Suppressor macrophage (primary cell): ENCODE measurements at regions not wholly inside any gene's neighbourhood (a gene's known extent, or its start where the extent isn't known, plus 50 kb on each side); places are given as distances from the start of the nearest gene placed in this dataset.

ENCODE experiments used
- DNase-seq, 4 experiments: peaks; one replicate each; pipeline ENCODE4 v3.0.0-alpha.2; 2020 to 2022

DNA sequence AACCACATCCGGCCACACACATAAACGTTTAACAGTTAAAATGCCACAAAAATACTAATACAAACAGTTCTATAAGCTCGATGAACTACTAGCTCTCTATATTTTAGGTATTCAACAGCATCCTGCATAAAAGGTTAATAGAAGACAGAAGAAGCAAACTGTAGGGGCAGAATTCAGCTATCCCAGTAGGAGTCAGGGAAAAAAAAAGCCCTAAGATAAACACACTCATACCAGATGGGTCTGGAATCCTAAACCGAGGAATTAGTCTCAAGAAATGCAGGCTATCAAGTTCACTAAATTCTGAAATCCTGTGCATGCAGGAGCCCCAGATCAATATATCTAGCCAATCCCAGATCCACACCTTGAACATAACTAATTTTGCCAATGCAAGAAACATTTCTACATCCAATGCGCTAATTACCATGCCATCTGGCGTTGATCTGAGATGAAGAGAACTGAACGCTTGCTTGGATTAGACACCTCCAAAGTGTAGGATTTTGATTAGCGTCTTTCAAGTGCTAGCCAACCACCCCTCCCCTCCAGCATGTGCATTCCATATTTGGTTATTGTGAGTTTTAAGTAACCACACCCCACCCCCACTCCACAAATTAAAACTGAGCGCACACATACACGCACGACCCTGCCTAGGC lies 512.2 kb upstream of the INTU start:
- no peak for DNase-seq

DNA sequence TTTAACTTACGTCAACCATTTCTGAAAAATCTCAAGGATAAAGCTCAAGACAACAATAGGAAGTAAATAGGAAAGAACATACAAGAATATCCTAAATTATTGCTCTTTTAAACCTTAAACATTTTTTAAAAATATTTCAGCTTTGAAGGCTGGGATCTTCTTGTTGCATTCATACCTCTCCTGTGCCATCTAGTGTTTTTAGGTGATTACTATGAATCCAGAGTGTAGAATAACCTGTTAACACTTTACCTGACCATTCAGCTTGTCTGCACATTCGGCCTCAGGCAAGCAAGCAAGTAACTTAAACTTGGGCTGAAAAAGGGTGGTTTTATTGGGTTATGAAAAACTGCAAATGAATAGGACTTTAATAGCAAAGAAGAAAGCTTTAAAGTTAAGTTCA lies 507.8 kb upstream of the INTU start:
- DNase-seq = no peak

DNA sequence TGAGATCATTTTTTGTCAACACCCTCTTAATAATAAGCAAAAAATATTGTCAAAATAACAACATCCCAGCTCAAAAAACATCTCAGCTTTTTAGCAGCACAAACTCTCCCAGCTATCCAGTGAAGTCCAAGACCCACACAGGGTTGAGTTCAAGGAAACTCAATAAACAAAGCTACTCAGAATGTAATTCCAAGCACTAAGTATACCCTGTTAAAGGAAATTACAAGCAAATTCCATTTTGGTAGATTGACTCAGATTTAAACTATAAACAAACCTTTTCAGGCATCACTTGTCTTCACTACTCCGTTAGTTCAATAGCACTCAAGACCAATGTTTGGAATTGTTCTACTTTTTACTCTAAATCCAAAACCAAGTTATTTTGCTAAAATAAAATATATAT lies 506.0 kb upstream of the INTU start:
- DNase-seq = no peak

DNA sequence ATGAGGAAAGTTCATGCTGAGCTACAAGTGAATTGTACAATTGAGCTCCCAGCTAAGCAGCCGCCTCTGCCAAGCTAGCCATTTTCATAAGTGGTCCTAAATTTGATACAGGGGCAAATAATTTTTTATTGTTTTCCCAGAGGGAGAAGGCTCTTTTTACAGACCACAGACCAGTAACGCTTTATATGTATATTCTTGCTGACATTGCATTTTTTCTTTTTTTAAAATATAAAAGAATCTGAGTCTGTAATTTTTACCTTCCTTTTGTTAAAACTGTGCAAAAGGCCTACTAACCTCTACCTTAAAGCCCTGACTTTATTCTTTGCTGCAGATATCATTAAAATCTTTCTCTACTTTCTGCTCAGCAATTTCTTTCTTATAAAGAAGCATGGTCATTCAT lies 501.2 kb upstream of the INTU start:
- no peak for DNase-seq

DNA sequence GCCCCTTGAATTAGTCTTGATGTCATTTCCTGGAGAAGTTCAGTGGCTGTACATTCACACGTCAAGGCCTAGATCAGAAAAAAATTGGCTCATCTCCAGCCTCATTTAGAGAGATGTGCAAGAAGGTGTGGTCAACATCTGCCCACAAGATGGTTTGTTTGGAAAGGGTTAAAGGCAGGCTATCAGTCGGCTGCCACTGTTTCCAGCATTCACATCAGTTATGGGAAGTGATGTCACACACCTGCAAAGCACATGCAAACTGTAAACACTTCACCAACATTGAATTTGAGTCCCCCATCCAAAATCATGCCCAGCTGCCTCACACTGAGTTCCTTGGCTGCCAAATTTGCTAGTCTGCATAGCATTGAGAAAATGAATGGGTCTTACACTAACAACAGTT lies 498.3 kb upstream of the INTU start:
- no peak for DNase-seq

DNA sequence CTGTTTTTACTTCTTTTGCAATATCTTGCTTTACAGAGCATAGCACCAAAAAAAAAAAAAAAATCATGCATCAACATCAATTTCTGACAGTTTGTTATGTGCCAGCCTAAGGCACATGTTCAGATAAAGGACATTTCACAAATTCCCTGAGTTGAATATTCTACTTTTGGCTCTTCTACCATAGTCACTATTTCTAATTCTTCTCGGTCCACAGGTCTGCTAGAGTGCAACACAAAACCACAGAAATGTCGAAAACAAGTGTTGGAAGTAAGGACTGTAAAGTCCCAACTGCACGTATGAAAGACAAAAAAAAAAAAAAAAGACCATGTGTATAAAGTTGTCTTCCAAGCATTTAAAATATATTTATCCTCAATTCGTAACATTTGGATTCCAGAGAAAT lies 494.2 kb upstream of the INTU start:
- DNase-seq = no peak

DNA sequence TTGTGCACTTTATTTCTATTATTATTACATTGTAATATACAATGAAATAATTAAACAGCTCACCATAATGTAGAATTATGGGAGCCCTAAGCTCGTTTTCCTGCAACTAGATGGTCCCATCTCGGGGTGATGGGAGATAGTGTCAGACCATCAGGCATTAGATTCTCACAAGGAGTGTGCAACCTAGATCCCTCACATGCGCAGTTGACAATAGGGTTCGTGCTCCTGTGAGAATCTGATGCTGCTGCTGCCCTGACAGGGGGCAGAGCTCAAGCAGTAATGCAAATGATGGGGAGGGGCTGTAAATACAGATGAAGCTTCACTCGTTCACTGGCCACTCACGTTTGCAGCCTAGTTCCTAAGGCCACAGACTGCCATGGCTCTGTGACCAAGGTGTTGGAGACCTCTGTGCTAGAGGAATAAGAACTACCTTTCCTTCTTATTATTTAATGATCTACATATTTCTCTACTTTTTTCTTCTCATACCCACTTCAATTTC lies 492.9 kb upstream of the INTU start:
- DNase-seq = no peak

DNA sequence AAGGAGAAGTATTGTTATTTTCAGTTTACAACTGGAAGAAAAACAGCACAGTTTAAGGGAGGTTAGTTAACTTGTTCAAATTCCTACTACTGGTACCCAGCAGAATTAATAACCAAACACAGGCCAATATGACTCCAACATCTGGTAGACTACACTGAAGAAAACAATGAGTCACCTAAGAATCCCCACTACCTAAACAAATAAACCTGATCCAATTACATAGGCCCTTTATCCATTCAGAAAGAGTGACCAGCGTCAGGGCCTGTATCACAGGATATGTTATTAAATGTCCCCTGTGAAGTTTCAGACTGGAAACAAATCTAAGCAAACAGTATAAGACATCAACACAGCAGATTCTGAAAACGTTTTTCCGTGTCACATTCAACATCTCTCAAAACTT lies 492.5 kb upstream of the INTU start:
- no peak for DNase-seq

DNA sequence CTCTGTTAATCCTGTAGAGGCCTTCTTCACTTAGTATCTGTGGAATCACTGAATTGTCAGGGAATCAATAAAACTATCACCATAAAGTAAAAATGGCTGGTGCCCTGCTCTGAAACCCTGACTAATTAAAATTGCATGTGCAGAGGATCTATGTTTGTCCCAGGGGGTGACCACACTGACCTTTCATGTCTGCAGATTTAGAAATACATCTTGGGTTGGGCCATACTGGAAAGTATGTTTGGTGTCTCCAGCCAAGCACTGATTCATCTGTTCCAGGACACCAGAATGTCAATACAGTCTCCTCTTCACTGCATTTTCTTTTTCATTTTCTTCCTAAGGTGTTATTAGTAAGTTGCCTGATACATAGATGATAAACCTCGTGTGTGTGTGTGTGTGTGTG lies 490.9 kb upstream of the INTU start:
- no peak for DNase-seq

DNA sequence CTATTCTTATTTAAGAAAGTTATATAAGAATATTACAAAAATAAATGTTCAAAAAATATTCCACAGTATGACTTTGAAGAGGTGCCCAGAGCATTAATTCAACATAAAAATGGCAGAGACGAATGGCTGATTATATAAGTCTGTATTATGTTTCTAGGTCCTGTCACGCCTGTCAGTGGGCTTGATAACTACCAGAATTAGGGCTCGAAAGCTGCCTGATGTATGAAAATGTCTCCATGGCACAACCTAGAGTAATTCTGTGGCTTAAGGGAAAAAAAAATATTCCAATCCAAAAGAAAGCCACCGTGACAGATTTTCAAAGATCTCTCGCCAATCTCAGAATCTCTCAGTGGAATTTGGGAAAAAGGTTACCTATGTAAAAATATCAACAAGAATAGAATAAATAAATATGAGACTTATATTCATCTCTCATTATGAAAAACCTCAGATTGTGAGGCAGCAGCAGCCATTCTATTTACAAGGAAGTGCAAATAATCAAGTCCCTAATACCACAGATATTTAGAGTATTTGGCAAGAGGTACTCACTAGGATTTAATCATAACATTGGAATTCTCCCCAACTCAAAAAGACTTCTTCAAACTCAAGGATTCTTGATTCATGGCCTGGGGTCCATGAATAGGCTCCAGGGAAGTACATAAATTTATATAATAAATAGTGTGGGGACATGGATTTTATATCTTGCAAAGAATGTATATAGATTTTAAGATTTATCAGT lies 489.1 kb upstream of the INTU start:
- no peak for DNase-seq

DNA sequence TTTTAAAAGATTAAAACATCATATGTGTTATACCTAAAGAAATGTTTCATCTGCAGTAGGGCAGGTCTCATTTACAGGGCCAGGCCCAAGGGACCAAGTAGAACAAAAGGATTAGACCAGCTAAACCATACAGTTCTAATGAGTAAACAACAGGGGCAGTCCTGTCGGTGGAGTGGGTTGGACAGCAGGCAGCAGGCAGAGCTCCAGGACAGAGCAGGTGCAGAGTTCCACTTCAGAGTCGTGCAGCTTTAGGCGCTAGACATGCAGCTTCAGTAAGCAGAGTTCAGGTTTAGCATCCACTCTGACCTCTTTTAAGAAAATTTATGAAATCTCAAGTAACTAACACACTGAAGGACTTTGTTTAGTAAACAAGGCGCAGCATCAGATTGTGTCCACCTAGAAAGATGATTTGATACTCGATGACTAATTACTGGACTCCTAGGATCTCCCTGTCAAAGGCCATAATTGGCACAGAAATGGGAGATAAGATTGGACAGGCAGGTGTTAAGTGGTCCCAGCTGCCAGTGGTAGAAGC lies 487.7 kb upstream of the INTU start:
- DNase-seq = no peak

DNA sequence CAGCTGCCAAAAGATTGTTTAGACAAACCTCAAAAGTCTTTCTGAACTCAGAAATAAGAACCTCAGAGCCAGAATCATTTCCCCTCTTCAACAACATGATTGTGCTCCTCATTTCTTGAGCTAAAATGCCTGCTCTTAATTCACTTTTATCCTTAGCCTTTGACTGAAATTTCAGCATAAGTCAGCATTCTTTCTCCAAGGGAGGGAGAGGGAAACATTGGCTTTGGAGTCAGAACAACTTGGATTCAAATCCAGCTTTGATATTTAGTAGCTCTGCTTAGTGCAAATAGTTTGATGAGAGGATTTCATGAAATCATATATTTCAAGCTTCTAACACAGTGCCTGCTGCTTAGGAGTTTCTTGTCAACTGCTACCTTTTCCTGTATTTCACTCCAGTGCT lies 484.6 kb upstream of the INTU start:
- no peak for DNase-seq

DNA sequence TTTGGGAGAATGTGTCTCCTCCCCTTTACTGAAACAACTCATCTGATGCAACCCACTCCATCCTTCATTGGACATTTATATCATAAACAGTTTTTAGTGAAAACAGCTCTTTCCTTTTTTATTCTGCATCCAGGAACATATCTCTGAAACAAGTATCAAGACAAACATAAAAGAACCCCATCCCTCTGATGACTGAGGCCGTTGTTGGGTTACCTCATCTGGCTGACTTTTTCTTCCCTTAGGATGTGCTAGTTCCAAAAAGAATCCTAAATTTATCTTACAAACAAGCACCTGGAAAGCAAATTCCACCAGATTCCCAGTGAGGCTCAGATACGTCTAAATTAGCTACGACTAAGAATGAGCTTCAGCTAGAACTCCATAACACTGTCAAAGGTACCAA lies 483.7 kb upstream of the INTU start:
- no peak for DNase-seq

DNA sequence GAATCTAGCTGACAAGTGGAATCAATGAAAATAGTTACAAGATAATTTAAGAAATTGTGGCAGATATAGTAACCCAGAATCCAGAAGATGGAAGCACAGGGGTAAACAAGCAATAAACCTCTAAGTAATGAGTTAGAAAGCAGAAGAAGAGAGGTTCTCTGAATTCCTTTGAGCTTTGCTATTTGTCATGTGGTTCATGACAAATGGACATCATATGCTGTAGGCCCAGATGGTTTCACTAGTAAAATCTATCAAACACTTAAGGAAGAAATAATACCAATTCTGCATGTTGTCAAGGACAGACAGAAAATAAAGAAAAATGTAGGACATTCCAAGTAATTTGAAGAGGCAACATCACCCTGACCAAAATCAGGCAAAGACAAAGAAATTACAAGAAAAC lies 480.8 kb upstream of the INTU start:
- DNase-seq = no peak

DNA sequence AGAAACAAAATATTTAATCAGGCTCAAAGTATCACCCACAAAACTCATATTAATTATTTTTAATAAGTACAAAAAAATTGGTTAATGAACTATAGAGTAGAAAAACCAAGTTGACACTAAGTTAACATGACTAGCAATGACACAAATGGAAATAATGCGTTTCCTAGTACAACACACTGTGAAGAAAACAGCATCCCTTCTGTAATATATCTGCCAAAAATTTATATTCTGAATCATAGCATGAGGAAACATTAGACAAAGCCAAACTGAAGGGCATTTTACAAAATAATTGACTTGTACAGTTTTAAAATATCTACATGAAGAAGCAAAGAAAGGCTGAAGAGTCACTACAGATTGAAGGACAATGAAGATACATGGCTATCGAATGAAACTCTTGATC lies 477.6 kb upstream of the INTU start:
- DNase-seq = no peak

DNA sequence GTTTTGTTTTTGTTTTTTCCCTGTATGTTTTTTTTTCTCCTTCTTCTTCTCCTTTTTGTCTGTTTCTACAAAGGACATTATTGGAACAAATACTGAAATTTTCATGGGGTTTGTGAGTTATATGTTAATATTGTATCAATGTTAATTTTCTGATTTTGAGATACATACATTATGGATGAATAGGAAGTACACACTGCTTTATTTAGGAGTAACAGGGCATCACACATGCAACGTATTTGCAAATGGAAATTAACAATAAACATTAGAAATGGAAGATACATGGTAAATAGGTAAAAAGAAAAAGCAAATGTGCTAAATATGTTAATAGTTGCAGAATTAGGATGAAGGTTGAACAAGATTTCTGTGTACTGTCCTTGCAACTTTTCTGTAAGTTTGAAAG lies 477.2 kb upstream of the INTU start:
- DNase-seq = no peak

DNA sequence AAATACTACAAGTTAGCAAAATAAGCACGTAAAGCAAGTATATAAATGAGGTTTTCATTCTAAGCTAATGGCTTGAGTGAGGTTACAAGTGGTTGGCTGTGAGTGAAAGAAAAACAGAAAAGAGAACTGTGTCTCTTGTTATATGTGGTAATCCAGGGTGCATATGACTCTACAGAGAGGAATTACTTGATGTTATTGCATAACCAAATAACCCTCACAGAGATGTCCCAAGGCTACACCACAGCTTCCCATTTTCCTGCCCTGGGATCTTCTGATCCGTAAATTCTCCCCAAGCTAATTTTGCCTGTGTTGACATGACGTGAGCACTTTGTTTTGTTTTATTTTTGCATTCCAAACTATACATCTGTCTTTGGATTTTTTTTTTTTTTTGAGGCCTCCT lies 470.0 kb upstream of the INTU start:
- DNase-seq = peak; percentile 59 to 84 (median 73)

DNA sequence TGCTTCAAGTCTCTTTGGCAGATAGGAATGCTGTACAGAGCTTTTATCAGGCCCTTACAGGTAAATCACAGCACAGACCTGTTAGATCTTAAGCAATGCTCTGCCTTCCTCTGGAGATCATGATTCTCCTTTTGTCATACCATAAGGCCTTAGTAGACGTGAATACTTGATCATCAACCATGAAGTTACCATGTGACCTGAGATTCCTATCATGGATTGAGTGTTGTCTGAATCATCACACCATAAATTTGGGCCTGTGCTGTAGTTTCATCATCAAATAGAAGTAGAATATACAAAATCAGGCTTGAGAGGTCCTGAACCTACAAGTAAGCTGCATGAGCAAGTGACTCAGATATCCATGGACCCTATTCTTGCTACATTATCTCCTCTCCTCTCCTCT lies 466.8 kb upstream of the INTU start:
- DNase-seq = no peak

DNA sequence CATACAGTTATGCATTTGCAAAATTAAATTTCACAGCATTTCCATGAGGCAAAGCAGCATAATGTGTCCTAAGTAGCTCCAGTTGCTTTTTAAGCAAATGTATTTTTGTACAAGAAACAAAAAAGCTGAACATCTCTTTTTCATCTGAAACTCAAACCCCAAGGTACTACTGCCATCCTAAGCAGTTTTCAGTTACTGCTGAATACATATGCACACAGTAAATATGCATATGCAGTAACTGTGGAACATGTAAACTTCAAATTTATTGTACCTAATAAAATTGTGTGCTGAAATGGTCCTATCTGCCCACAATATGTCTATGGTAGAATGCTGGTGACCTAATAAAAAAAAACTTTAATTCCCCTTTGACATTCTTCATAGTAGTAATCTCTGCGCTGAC lies 458.6 kb upstream of the INTU start:
- no peak for DNase-seq

DNA sequence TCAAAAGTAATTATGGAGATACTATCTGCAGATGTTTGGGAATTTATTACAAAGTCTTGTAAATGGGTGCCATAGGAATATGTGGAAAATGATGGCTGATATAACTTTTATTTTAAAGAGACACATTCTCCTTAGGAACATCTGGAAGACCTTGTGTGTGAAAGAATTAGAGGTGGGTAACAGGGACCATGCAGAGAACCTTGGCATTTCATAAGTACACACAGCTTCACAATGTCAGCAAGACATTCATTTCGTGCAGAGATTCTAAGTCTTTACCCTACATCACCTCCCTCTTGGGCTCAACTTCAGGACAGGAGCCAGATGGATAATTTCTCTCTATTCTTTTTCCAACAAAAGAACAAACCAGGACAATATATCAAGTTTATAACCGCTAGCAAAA lies 458.1 kb upstream of the INTU start:
- DNase-seq = no peak

DNA sequence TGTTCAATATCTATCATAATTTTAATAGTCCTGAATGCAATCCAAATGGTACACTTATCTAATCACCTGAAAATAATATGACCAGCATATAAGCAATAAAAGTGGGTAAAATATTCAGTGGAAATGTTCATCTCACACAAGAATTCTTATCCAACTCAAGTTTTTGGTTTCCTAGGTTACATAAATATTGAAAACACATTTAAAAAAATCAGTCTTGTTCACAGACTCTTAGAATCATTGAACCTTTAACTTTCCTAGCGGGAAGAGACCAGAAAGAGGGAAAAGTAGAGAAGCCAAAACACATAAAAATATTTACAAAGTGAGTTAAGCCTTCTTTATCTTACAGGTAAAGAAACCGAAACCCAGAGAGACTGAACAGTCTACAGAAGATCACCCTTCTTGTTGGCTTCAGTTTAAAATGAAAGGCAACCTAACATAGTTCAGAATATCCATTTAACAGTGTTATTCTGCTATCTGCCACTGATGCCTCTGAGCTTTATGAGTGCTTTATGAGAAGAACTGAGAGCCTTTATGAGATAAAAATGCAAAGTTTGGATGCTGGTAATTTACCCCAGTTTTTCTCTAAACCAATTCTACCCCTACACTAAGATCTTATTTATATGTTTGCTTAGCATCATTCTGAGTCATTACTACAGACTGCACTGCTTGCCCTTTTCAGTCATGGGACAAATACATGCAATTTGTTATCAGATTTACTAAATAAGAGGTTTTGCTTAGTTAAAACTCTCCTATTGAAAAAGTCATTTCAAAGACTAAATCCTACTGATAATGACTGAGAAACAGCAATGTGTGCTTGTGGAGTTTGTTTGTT lies 453.3 kb upstream of the INTU start:
- DNase-seq = no peak

DNA sequence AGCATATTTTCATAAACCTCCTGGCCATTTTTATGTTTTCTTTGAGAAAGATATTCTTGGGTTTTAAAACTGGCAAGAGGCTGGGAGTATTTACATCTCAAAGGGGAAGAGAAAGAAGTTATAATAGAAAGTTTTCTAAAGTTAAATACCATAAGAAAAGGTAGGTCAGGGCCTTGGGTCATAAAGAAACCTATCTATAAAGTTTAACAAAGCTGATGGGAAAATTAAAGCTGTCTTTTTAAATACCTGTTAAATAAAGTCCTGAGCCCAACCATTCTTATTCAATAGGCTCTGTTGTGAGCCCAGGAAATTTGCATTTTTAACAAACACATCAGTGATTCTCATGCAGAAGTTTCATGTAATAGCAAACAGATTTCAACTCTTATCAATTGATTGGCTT lies 451.8 kb upstream of the INTU start:
- no peak for DNase-seq

DNA sequence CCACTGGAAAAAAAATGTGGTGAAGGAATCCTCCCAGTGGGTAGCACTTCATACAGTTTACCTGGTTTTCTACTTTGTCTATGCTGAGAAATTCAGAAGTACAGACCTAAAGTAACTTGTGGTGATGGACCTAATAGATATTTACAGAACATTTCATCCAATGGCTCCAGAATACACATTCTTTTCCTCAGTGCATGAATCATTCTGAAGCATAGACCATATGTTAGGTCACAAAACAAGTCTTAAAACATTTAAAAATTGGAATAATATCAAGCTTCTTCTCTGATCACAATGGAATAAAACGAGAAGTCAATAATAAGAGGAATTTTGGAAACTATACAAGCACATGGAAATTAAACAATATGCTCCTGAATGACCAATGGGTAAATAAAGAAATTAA lies 450.1 kb upstream of the INTU start:
- DNase-seq = no peak

DNA sequence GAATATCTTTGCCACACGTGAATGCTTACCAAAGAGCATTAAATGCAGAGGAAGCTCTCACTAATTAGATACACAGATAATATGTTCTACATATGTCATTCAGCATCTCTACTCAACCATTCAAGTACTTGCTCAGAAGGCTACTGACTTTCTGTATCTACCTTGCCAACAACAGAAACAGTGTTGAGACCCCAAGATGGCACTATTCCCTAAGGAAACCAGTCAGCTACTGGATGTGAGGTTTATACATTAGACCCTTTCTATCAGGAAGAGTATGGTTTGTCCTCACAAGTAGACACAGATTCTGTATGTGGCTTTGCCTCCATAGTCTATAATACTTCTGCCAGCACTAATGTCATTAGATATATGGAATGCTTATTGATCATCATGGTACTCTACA lies 443.9 kb upstream of the INTU start:
- no peak for DNase-seq
